Caco-2 (cell line): ENCODE measurements at regions not wholly inside any gene's neighbourhood (a gene's known extent, or its start where the extent isn't known, plus 50 kb on each side); places are given as distances from the start of the nearest gene placed in this dataset.

Experiments
- BruUV-seq: library from RNA; stranded (reverse); fragments of 400-500 nt; replicated peaks from 2 replicates; lab custom pipeline; 2021; lab: Mats Ljungman, UMichigan
- CTCF ChIA-PET: fragments of 300-600 bp; sonication (Branson Sonifier 250); formaldehyde crosslinking; loops from one replicate; lab custom pipeline; 2022; ENCODE audit warnings: antibody characterized with exemption; lab: Charles Lee
- POLR2A ChIA-PET: fragments of 300-600 bp; sonication (Branson Sonifier 250); formaldehyde crosslinking; loops from one replicate; lab custom pipeline; 2022; ENCODE audit warnings: antibody characterized with exemption; lab: Charles Lee
- DNase-seq, 2 experiments: peaks; one replicate each; pipeline versions ENCODE4 v3.0.0 to v3.0.0-alpha.2; 2020 to 2022
- H3K27me3 ChIP-seq: replicated peaks from 2 replicates; pipeline ENCODE4 v1.6.0; 2011; ENCODE audit warnings: low read length; ENCODE audit not compliant: control insufficient read depth, insufficient read depth
- H3K36me3 ChIP-seq: 2 replicates; pipeline ENCODE4 v1.5.1; 2011; ENCODE audit warnings: low read length; ENCODE audit not compliant: control insufficient read depth, insufficient read depth
- H3K4me1 ChIP-seq: fragments of 250-450 bp; sonication (Bioruptor Pico); 2 replicates; pipeline ENCODE4 v1.5.1; 2020; ENCODE audit warnings: mild to moderate bottlenecking
- H3K4me3 ChIP-seq: 2 replicates; pipeline ENCODE4 v1.5.1; 2011; ENCODE audit warnings: low read depth, mild to moderate bottlenecking, control low read depth, low read length
- H3K9me3 ChIP-seq: fragments of 250-450 bp; sonication (Bioruptor Pico); 2 replicates; pipeline ENCODE4 v1.5.1; 2020; ENCODE audit warnings: mild to moderate bottlenecking, moderate library complexity
- H3K27ac Mint-ChIP-seq: one replicate; pipeline ENCODE4 v1.8.0; 2022; ENCODE audit warnings: mixed read lengths; ENCODE audit not compliant: unreplicated experiment
- H3K27me3 Mint-ChIP-seq: one replicate; pipeline ENCODE4 v1.8.0; 2022; ENCODE audit warnings: mixed read lengths; ENCODE audit not compliant: insufficient read depth, unreplicated experiment
- H3K36me3 Mint-ChIP-seq: one replicate; pipeline ENCODE4 v1.8.0; 2022; ENCODE audit warnings: mild to moderate bottlenecking, mixed read lengths; ENCODE audit not compliant: insufficient read depth, unreplicated experiment
- H3K4me1 Mint-ChIP-seq: one replicate; pipeline ENCODE4 v1.8.0; 2022; ENCODE audit warnings: low read depth, mixed read lengths; ENCODE audit not compliant: unreplicated experiment
- H3K4me3 Mint-ChIP-seq: one replicate; pipeline ENCODE4 v1.8.0; 2022; ENCODE audit warnings: mild to moderate bottlenecking, moderate library complexity, mixed read lengths; ENCODE audit not compliant: unreplicated experiment
- H3K9me3 Mint-ChIP-seq: one replicate; pipeline ENCODE4 v1.8.0; 2022; ENCODE audit warnings: mixed read lengths; ENCODE audit not compliant: unreplicated experiment
- CTCF ChIP-seq, 2 experiments: fragments of 200-600 bp in 1 of 2; IDR thresholded peaks; 1 replicate in 1 of 2; 2 replicates in 1 of 2; pipeline versions ENCODE4 v1.5.1 to v1.8.0; 2011 to 2022; ENCODE audit warnings: antibody characterized with exemption in 1 of 2, control low read depth in 1 of 2, inconsistent platforms in 1 of 2, low read depth in 1 of 2, low read length in 1 of 2, mild to moderate bottlenecking in 1 of 2, moderate library complexity in 1 of 2; ENCODE audit not compliant: insufficient read depth in 1 of 2, severe bottlenecking in 1 of 2, unreplicated experiment in 1 of 2
- intact Hi-C: fragments of 100-400 bp; cut with micrococcal nuclease; formaldehyde crosslinking; loops from one replicate; pipeline ENCODE4 v1.10.0; 2022; ENCODE audit not compliant: unreplicated experiment

- no peaks in the 10 kb centered on the region for H3K36me3 Mint-ChIP-seq
- ChIA-PET POLR2A (no interaction called here), CTCF (no interaction called here)
- H3K27me3 ChIP-seq: 0 out of 2 replicates have a peak, but pooled peaks cover 2% of the 10 kb centered on the region
- H3K9me3 ChIP-seq: no peaks in the 10 kb centered on the region
- peaks cover 23% of the 10 kb centered on the region for H3K27me3 Mint-ChIP-seq
- H3K36me3 ChIP-seq: no peaks in the 10 kb centered on the region
- intact Hi-C loops: no loop called here
- no peaks in the 10 kb centered on the region for H3K4me1 Mint-ChIP-seq
- no peak for TF ChIP-seq CTCF (IDR thresholded peaks at IDR 0.05; ENCODE audit: insufficient read depth in 1 of 2, low read depth in 1 of 2, low read length in 1 of 2, severe bottlenecking in 1 of 2, unreplicated experiment in 1 of 2)
- BruUV-seq: no TSS peak
- no peak overlapping the region for H3K27ac Mint-ChIP-seq
- no peak overlapping the region for H3K4me3 ChIP-seq
- H3K4me3 Mint-ChIP-seq: no peak overlapping the region
- DNase-seq: no peak
- no peaks in the 10 kb centered on the region for H3K9me3 Mint-ChIP-seq
- H3K4me1 ChIP-seq: no peaks in the 10 kb centered on the region
Observed at GRCh38 chr2:220985561-220985960, 586.5 kb downstream of the EPHA4 start.

- DNase-seq: no peak
- TF ChIP-seq CTCF (IDR thresholded peaks at IDR 0.05; ENCODE audit: insufficient read depth in 1 of 2, low read depth in 1 of 2, low read length in 1 of 2, severe bottlenecking in 1 of 2, unreplicated experiment in 1 of 2): no peak
- no TSS peak for BruUV-seq
Observed at GRCh38 chr2:220987839-220988238, 584.3 kb downstream of the EPHA4 start.

GRCh38 chr2:220991972-220992371 lies 580.1 kb downstream of the EPHA4 start:
- Mint-ChIP-seq H3K27me3 (peaks cover 5% of the 10 kb centered on the region), H3K9me3 (no peaks in the 10 kb centered on the region), H3K4me3 (no peak overlapping the region), H3K4me1 (no peaks in the 10 kb centered on the region), H3K27ac (no peak overlapping the region), H3K36me3 (no peaks in the 10 kb centered on the region)
- H3K4me3 ChIP-seq: no peak overlapping the region
- ChIA-PET CTCF (no interaction called here), POLR2A (no interaction called here)
- intact Hi-C loops: no loop called here
- H3K36me3 ChIP-seq: no peaks in the 10 kb centered on the region
- TF ChIP-seq CTCF (IDR thresholded peaks at IDR 0.05; ENCODE audit: insufficient read depth in 1 of 2, low read depth in 1 of 2, low read length in 1 of 2, severe bottlenecking in 1 of 2, unreplicated experiment in 1 of 2): no peak
- H3K4me1 ChIP-seq: no peaks in the 10 kb centered on the region
- no TSS peak for BruUV-seq
- no peak for DNase-seq
- H3K27me3 ChIP-seq: no peaks in the 10 kb centered on the region
- H3K9me3 ChIP-seq: no peaks in the 10 kb centered on the region

More at GRCh38 chr2:220987839-220988238, 584.3 kb downstream of the EPHA4 start:
- H3K9me3 ChIP-seq: no peaks in the 10 kb centered on the region
- POLR2A ChIA-PET: no interaction called here
- H3K27me3 ChIP-seq: 0 out of 2 replicates have a peak, but pooled peaks cover 2% of the 10 kb centered on the region
- intact Hi-C loops: no loop called here
- no peaks in the 10 kb centered on the region for H3K9me3 Mint-ChIP-seq
- CTCF ChIA-PET: no interaction called here
- no peaks in the 10 kb centered on the region for H3K36me3 Mint-ChIP-seq
- no peaks in the 10 kb centered on the region for H3K4me1 ChIP-seq
- no peak overlapping the region for H3K4me3 Mint-ChIP-seq
- peaks cover 14% of the 10 kb centered on the region for H3K27me3 Mint-ChIP-seq
- H3K4me3 ChIP-seq: no peak overlapping the region
- H3K36me3 ChIP-seq: no peaks in the 10 kb centered on the region
- no peak overlapping the region for H3K27ac Mint-ChIP-seq
- no peaks in the 10 kb centered on the region for H3K4me1 Mint-ChIP-seq
